Neuron (in vitro differentiated cells): ENCODE measurements at regions not wholly inside any gene's neighbourhood (a gene's known extent, or its start where the extent isn't known, plus 50 kb on each side); places are given as distances from the start of the nearest gene placed in this dataset.

Experiments
- H2AFZ ChIP-seq: one replicate; pipeline ENCODE4 v1.6.1; 2013; ENCODE audit warnings: low read depth, mild to moderate bottlenecking, inconsistent platforms, low read length, moderate library complexity
- H3K27me3 ChIP-seq: one replicate; pipeline ENCODE4 v1.6.1; 2013; ENCODE audit warnings: low read length; ENCODE audit not compliant: insufficient read depth
- H3K36me3 ChIP-seq: one replicate; pipeline ENCODE4 v1.6.1; 2013; ENCODE audit warnings: low read length; ENCODE audit not compliant: insufficient read depth
- H3K4me1 ChIP-seq: one replicate; pipeline ENCODE4 v1.6.1; 2013; ENCODE audit warnings: low read length; ENCODE audit not compliant: insufficient read depth
- H3K4me3 ChIP-seq: 2 replicates; pipeline ENCODE4 v1.5.1; 2013; ENCODE audit warnings: mild to moderate bottlenecking, low read length, moderate library complexity
- H3K9me3 ChIP-seq: one replicate; pipeline ENCODE4 v1.6.1; 2013; ENCODE audit warnings: low read length

- H3K4me1 ChIP-seq = no peaks in the 10 kb centered on the region
Observed at GRCh38 chr11:15406851-15407351, 292.2 kb downstream of the INSC start.

DNA sequence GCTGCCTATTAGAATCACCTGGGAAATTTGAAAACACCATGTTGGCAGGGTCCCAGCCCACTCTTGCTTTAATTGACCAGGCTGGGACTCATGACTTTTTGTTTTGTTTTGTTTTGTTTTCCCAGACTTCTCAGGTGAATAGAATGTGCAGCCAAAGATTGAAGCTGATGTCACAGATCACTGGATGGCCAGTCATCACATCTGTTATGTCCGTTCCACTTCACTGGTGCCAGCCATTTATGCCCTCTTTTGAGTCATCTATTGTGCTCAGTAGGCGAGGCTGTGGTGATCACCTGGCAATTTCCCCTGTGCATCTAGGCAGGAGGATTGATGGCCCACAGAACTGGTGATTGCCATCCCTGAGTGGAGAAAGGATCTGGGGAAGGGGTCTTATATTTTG is 297.3 kb downstream of the INSC start:
- Histone ChIP-seq H2AFZ (no peak overlapping the region), H3K4me3 (no peak overlapping the region), H3K27me3 (no peaks in the 10 kb centered on the region), H3K4me1 (no peaks in the 10 kb centered on the region), H3K36me3 (no peaks in the 10 kb centered on the region), H3K9me3 (no peaks in the 10 kb centered on the region)

More at GRCh38 chr11:15406851-15407351, 292.2 kb downstream of the INSC start:
- no peak overlapping the region for H3K4me3 ChIP-seq
- no peaks in the 10 kb centered on the region for H3K36me3 ChIP-seq
- no peaks in the 10 kb centered on the region for H3K27me3 ChIP-seq
- H3K9me3 ChIP-seq = no peaks in the 10 kb centered on the region
- no peak overlapping the region for H2AFZ ChIP-seq

GRCh38 chr11:15418921-15419320 is 304.2 kb downstream of the INSC start:
- H3K4me1 ChIP-seq = no peaks in the 10 kb centered on the region
- no peaks in the 10 kb centered on the region for H3K27me3 ChIP-seq
- H3K4me3 ChIP-seq = no peak overlapping the region
- H3K36me3 ChIP-seq = no peaks in the 10 kb centered on the region
- H3K9me3 ChIP-seq = no peaks in the 10 kb centered on the region
- no peak overlapping the region for H2AFZ ChIP-seq

DNA sequence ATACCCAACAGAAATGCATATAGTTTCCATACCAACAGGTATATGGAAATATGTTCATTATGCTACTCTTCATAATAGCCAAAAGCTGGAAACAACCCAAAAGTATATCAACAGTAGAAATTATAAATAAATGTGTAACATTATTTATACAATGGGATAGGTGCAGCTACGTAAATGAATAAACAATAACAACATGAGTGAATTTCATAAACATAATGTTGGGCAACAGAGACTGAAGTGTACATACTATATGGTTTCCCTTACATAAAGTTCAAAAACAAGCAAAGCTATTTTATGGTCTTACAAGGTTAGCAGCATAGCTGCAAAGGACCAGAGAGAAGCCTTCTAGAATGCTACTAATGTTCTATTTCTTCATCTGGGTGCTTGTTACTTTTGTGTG is 305.0 kb downstream of the INSC start:
- Histone ChIP-seq H2AFZ (no peak overlapping the region), H3K36me3 (no peaks in the 10 kb centered on the region), H3K27me3 (no peaks in the 10 kb centered on the region), H3K4me1 (no peaks in the 10 kb centered on the region), H3K9me3 (no peaks in the 10 kb centered on the region), H3K4me3 (no peak overlapping the region)

- Histone ChIP-seq H3K9me3 (no peaks in the 10 kb centered on the region), H3K4me1 (no peaks in the 10 kb centered on the region), H3K36me3 (no peaks in the 10 kb centered on the region)
Observed at GRCh38 chr11:15430381-15430780, 315.7 kb downstream of the INSC start.

DNA sequence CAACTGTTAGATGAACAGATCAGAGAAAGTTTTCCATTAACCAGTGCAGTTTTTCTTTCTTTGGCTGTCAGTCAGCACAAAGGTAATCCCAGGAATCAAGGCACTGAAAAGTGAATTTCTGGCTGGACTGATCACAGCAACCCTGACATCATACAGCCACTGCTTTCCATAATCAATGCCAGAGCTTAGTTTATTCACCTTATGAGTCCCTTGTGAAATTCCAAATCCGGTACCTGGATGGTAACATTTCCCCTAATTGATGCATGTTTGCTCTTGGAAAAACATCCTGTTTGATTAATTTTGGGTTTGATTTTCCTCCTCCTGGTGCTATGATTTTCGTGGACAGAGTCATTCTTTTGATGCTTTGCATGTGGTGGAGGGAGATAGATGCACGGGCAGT is 319.8 kb downstream of the INSC start:
- Histone ChIP-seq H3K27me3 (no peaks in the 10 kb centered on the region), H3K36me3 (no peaks in the 10 kb centered on the region), H3K9me3 (no peaks in the 10 kb centered on the region), H2AFZ (no peak overlapping the region), H3K4me3 (no peak overlapping the region), H3K4me1 (no peaks in the 10 kb centered on the region)

More at GRCh38 chr11:15430381-15430780, 315.7 kb downstream of the INSC start:
- Histone ChIP-seq H2AFZ (no peak overlapping the region), H3K4me3 (no peak overlapping the region), H3K27me3 (no peaks in the 10 kb centered on the region)

DNA sequence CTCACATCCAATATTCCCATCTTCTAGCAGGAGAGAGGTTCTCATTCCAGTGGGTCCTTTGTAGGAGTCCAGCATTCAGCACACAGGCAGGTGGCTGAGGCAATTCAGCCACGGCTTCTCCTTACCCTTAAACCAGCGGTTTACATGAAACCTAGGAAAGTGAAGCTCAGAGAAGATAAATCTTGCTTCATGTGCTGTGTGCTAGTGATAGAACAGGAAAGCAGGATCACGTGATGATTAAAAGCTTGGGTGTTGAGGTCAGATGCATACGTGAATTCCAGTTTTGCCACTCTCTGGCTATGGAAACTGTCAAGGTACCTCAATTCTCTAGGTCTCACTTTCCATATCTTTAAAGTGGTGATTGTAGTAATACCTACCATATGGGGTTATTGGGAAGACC is 331.6 kb downstream of the INSC start:
- no peaks in the 10 kb centered on the region for H3K4me1 ChIP-seq
- H3K36me3 ChIP-seq = no peaks in the 10 kb centered on the region
- H3K4me3 ChIP-seq = no peak overlapping the region
- H3K9me3 ChIP-seq = no peaks in the 10 kb centered on the region
- H2AFZ ChIP-seq = no peak overlapping the region
- H3K27me3 ChIP-seq = no peaks in the 10 kb centered on the region

DNA sequence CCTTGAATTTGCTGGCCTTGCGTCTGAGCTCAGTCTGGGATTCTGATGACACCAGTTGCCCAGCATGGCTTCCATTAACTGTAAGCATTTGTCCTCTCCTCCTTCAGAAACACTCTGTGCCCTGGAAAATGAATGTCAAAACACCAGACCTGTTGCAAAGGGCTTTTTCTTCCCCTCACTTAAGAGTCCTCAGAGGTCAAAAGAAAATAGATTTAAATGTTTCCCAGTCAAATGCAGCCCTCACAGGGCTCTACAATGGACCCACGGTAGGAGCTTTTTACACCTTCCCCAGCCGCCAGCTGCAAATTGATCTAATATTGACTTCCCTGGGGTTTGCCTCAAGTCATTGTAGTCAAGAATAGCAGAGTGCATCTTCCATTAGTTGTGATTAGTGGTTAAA is 332.2 kb downstream of the INSC start:
- no peaks in the 10 kb centered on the region for H3K9me3 ChIP-seq
- no peaks in the 10 kb centered on the region for H3K36me3 ChIP-seq
- H3K4me1 ChIP-seq = no peaks in the 10 kb centered on the region
- no peak overlapping the region for H2AFZ ChIP-seq
- no peaks in the 10 kb centered on the region for H3K27me3 ChIP-seq
- H3K4me3 ChIP-seq = no peak overlapping the region

- Histone ChIP-seq H3K4me3 (no peak overlapping the region), H3K36me3 (no peaks in the 10 kb centered on the region), H3K4me1 (no peaks in the 10 kb centered on the region), H3K27me3 (no peaks in the 10 kb centered on the region), H2AFZ (no peak overlapping the region), H3K9me3 (no peaks in the 10 kb centered on the region)
Observed at GRCh38 chr11:15451713-15452112, 337.0 kb downstream of the INSC start.

DNA sequence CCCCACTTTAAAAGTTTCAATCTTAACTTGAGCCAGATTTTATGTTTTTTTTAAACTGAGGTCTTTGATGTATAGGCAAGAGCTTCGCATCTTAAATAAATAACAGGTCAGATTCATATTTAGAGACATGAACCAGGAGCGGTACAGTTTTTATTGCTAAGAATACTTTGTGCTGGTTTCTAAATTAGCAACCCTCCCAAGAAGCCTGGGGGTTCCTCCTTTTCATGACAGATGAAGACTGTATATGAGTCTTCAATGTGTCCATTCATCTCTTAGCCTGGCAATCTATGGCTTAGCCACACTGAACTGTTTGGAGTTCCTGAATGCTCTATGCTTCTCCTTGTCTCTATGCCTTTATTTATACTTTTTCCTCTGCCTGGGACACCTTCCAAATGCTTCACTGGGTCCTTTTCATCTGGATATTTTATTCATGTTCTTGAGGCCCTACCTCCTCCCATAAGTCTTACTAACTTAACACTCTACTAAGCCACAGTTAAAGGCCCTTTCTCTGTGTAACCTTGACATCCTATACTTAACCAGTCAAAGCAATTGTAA is 338.6 kb downstream of the INSC start:
- H2AFZ ChIP-seq = no peak overlapping the region
- no peaks in the 10 kb centered on the region for H3K36me3 ChIP-seq
- H3K4me1 ChIP-seq = no peaks in the 10 kb centered on the region
- no peaks in the 10 kb centered on the region for H3K27me3 ChIP-seq
- no peak overlapping the region for H3K4me3 ChIP-seq
- H3K9me3 ChIP-seq = no peaks in the 10 kb centered on the region

- no peaks in the 10 kb centered on the region for H3K36me3 ChIP-seq
- H3K9me3 ChIP-seq = no peaks in the 10 kb centered on the region
- no peaks in the 10 kb centered on the region for H3K4me1 ChIP-seq
- no peak overlapping the region for H2AFZ ChIP-seq
- H3K27me3 ChIP-seq = no peaks in the 10 kb centered on the region
- no peak overlapping the region for H3K4me3 ChIP-seq
Observed at GRCh38 chr11:15468466-15468865, 353.7 kb downstream of the INSC start.

- Histone ChIP-seq H3K9me3 (no peaks in the 10 kb centered on the region), H3K4me1 (no peaks in the 10 kb centered on the region), H2AFZ (no peak overlapping the region), H3K4me3 (no peak overlapping the region), H3K36me3 (no peaks in the 10 kb centered on the region), H3K27me3 (no peaks in the 10 kb centered on the region)
Observed at GRCh38 chr11:15471048-15471894, 356.5 kb downstream of the INSC start.

GRCh38 chr11:15471895-15472799 is 357.4 kb downstream of the INSC start:
- H2AFZ ChIP-seq = no peak overlapping the region
- no peaks in the 10 kb centered on the region for H3K9me3 ChIP-seq
- no peaks in the 10 kb centered on the region for H3K27me3 ChIP-seq
- no peaks in the 10 kb centered on the region for H3K4me1 ChIP-seq
- H3K36me3 ChIP-seq = no peaks in the 10 kb centered on the region
- H3K4me3 ChIP-seq = no peak overlapping the region
